Stimulated activated CD4-positive, alpha-beta T cell treated with anti-CD3 and anti-CD28 coated beads, Interleukin-15, amount 100 ng/mL, for 24 hours (primary cell): ENCODE measurements at regions not wholly inside any gene's neighbourhood (a gene's known extent, or its start where the extent isn't known, plus 50 kb on each side); places are given as distances from the start of the nearest gene placed in this dataset.

Experiments
- DNase-seq: peaks from one replicate; pipeline ENCODE4 v3.0.0-alpha.2; 2020

DNA sequence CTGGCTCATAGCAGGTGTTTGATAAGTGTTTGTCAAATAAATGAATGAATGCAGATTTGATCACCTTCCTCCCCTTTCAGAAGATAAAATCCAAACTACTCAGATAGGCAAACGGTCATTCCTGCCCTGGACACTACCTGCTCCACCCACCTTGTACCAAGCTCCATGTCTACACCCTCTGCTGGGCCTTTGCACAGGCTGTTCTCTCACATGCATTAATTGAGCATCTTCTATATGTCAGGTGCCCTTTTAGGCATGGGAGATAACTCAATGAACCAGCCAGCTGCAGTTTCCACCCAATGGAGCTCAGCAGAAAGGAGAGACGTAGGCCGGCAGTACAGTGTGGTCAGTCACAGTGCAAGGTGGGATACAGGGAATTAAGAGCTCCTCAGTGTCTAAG lies 102.3 kb upstream of the CPEB4 start:
- no peak for DNase-seq

DNA sequence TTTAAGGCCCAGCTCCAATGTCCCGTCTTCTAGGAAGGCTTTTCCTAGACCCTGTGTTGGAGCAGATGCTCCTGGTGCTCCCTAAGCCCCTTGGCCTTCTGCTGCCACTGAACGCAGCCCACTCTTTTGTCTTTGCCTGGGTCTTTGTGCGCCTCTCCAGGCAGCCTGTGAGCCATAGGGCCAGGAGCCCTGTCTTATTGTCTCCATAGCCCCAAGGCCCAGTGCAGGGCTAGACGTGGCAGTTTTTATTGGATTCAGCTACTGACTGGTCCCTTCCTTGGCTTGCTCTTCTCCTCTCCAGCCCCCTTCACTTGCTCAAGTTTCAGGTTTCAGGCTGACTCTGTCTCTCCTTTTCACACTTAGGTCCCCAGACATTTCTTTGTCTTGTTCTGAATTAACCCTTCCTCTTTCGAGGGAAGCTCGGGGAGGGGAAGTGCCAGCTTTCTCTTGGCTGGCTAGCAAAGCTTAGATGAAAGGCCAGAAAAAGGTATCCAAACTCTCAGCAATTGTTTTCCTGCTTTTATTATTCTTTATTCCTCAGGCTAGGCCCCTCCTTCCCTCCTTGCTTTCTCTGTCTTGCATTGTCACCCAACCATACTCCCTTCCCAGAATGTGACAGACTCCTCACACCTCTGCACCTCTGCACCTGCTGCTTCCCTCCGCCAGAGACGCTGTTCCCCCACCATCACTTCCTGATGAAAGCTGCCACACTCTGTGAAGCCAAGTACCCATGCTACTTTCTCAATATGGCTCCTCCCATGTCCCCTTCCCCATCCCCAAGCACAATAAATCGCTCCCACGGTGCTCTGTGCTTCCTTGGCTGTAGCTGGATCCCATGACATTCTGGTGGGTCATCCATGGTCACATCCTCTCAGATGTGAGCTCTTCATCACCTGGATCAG lies 101.6 kb upstream of the CPEB4 start:
- no peak for DNase-seq

DNA sequence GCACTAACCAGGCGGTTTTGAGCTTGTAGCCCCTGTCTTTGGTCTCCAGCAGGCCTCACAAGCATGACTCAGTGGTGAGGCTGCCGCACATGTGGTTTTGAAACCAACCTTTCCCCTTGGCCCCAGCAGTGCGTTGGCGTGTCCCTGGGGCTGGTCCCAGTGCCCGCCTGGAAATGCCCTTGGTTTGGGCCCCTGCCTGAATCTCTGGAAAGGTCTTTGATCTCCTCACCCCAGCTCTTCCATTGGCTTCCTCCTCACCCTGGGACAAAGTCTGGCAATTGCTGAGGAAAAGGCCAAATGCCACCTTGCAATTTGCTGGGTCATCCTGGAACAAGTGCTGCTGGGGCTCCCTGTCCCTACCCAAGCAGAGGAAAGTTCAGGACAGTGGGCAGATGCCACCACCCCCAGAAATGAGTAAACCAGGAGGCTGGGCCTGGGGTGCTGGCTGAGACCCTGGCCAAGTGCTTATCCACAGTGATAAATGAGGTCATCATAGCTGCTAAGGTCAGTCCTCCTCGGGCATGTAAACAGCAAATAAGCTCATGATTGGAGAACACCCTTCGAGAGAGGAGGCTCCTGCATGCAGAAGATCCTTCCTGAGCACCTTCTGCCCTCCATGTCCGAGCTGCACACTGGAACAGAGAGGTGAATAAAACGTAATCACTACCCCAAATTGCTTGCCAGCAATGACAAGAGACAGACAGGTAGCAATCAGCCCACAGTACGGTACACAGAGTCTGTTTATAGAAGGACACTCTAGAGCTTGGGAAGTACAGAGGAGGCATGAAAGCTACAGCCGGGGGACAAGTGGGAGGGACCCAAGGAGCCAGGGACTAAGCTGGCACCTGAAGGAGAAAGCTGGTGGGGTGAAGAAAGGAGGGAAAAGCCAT lies 98.9 kb upstream of the CPEB4 start:
- DNase-seq, result peak; percentile 40

DNA sequence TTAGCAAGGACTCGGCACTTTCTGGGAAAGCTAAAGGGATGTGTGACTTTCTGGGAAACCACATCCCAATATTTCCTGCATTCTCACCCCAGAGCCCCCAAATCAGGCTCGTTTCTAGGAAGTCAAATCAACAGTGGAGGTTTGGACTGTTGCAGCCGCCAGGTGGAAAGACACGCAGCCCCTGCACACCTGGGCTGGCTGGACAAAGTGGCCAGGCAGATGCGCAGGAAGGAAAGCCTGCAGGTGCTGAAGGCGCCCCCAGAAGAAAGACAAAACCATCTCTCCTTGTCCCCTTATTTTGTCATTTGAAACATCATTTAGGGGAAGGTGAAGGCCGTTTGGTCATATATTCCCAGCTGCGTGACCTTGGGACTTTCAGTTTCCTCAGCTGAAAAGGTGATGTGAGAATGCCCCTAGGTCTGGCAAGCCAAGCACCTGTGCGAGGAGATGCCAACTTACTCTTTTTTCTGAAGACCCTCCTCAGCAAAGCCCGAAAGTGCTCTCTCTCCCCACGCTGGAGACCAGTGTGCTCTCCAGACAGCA lies 97.9 kb upstream of the CPEB4 start:
- no peak for DNase-seq

DNA sequence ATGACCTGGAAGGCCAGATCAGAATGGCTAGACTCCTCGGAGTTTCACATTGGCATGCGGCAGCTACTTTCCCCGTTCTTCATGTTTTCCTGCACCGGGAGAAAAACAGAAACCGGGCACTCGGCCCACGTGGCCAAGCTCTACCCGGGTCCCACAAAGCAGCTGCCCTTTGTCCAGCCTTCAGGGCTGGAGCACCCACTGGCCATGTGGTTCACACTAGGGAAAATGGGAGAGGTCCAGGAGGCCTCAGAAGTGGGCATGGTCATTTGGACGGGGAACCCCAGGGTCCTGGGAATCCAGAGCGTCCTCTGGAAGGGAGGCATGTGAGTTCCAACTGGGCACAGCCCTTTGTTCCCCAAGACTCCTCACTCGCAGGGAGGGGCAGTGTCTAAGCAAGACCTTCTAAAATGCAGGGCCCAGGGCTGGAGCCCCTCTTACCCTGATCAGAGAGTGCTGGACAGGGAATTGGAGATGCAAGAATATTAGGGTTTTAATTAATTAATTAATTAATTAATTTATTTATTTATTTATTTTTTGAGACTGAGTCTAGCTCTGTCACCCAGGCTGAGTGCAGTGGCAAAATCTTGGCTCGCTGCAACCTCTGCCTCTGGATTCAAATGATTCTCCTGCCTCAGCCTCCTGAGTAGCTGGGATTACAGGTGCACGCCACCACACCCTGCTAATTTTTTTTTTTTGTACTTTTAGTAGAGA lies 97.2 kb upstream of the CPEB4 start:
- no peak for DNase-seq

DNA sequence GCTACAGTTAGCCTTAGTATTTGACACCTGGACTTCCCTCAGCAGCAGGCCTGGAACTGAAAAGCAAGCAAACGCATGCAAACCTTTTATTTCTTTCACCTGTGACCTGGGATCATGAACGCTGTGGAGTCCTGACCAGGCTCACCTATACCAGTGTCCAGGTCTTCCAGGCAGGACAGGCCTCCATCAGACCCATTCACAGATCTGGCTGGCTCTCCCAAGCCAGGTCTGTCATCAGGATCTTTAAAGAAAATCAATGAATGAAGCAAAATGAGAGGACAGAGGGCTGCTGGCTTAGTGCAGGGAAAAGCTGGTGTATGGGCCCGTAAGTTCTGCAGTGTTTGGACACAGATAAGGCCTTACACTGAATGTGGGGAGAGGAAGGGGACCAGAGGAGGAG lies 96.3 kb upstream of the CPEB4 start:
- no peak for DNase-seq

DNA sequence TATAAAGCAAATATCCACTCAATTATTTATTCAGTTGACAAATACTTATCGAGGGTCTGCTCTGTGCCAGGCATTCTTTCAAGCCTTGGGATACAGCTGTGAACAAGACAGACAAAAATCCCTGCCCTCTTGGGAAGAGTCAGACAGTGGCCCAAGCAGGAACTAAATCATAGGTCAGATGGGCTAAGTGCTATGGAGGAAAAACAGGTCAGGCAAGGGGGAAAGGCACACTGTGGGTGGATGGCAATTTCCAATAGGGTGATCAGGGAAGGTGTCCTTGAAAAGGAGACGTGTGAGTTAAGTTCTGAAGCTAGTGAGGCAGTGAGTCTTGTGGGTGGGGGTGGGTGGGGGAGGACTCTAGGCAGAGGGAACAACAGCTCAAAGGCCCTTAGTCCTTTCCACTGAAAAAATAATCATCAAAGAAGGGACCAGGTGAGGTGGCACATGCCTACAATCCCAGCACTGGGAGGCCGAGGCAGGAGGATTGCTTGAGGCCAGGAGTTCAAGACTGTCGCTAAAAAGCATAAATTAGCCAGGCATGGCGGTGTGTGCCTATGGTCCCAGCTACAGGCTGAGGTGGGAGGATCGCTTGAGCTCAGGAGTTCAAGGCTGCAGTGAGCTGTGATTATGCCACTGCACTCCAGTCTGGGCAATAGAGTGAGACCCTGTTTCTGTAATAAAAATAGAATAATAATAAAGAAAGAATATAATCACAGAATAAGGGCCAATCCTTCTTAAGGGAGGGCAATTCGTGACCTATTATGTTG lies 95.2 kb upstream of the CPEB4 start:
- DNase-seq, result no peak

DNA sequence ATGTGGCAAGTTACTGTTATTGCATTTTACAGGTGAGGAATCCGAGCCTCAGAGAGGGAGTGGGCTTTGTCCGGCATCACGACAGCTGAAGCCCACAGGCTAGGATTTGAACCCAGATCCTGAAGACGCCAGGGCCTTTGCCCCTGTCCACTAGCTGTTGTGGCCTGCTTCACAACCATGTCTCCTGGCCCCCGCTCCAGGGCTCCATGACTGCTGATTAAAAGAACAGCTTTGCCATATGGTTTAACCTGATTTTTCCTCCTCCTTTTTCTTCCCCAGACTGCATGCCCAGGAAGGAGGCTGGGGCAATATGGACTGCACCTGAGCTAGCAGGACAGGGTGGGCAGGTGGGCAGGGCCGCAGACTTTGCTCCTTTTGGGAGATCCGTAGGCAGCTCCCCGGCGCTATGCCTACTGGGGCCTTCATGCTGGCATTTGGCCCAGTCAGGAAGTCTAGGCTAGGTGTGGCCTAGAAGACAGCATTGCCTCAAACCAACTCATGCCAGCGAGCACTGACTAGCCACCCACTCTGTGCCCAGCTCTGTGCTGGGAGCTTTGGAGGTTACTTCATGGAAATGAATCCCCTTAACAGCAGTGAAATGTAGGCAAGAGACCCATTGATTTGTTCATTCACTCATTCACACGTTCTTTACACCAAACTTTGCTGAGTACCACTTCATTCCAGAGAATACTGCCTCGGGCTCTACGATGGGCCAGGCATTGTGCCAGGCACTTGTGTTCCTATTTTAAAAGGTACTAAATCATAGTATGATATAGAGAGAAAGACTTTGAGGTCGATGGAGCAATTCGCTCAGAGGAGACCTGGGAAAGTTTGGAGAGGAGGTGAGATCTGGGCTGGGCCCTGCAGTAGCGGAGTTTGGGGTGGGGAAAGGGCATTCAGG lies 94.3 kb upstream of the CPEB4 start:
- no peak for DNase-seq

DNA sequence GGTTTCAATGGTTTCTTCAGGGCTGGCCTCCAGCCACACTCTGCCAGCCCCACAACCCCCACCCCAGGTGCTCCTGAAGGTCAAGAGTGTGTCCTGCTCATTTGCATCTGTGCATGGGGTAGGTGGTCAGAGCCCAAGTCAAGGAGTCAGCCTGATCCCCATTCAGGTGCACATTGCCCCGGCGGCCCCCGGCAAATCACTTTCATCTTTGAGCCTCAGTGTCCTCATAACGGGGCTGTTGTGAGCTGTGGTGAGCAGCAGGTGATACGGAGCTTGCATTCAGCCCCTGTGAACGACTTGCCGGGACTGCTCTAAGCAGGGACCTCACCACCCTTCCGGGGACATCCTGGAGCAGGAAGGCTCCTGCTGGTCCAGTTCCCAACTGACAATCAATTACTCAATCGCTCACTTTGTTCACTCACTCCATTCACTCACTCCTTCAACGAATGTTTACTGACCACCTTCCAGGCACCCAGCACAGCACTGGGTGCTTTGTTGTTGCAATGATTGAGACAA lies 93.2 kb upstream of the CPEB4 start:
- DNase-seq, result no peak

DNA sequence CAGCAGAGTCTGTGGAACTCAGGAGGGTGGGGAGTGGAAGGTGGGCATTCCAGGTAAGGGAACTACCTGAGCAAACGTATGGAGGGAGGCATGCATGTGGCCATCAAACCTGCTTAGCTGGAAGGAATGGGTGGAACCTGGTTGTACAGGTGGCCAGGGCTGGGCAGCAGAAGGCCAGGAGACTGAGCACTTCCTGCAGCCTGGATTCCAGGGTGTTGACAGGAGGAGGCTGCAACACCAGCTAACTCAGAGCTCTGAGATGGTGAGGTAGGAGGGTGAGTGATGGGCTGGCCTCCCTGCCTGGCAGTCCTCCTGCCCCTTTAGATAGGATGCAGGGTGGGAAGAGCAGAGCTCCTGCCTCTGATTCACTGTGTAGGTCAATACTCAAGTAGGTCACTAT lies 92.5 kb upstream of the CPEB4 start:
- no peak for DNase-seq

DNA sequence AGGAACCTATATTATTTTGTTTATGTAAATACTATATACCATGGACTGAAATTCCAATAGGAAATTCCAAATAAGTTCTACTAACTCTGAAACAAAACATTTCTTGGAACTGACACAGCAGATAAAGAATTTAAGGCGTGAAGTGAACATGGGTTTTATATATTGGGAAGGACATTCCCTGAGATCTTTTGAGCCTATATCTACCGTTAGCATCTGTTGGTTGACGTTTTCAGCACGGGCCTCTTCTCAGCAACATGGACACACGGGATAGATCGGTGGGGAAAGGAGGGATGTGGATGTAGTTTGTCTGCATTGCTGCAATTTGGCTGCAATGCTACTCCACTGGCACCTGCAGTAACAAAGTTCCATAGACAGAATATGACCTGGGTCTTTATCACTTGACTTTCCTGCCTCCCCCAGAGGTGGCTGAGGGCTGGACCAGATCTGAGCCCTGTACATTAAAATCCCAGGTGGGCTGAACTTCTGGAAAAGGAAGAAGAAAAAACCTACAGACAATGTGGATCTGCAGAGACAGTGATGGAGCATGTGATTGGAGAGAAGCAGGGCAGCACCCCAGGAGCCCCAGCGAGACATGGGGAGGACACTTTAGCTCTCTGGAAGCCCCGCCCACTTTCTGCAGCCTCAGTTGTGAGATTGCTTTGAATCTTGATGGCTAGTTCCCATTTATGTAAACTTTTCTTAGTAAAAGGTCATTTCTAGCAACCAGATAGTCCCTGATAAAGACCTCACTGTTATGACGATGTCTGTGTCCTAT lies 91.2 kb upstream of the CPEB4 start:
- DNase-seq, result no peak

DNA sequence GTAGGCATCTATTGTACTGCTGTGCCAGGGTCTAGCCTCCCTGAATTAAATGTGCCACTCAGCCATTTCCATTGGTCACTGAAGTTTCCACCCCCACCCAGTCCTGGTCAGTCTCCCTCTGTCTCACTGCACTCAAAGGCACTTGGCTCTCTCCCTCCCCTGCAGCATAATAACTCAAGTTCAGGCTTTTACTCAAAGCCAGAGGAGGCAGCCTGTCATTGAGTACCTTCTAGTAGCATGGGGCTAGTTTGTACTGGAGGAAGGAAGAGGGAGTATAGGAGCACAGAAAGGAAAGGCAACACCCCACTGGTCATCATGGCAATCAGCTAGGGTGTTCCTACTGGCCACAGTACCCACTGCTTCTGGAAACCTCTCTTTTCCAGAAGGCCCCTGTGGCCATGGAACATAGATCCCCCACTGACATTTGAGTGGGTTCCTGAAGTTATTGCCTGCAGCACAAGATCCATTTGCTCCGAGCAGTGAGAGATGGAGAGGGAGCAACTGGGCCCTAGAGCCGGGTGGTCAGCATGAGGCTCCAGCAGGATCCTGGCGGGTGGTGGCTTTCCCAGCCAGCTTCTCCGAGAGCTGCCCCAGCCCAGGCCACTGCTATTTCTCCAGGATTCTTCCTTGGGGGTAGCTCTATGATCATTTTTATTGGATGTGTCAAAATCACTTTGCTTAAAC lies 89.9 kb upstream of the CPEB4 start:
- DNase-seq, result no peak

DNA sequence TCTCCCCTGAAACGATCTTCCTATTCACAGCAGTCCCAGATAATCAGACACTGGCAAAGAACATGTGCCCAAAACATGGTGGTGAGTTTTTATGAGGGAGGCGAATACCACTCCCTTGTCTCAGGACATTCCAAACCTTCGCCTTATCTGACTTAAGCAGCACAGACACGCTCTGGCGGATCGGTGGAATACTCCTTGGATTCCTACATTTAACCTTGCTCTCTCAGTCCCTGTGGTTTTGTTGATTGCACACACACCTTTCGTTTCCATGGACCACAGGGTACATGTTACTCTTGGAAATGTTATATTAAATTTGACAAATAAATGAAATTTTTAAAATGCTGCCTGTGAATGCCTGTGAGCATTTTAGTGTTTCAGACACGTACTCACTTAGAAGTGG lies 87.8 kb upstream of the CPEB4 start:
- DNase-seq, result no peak

DNA sequence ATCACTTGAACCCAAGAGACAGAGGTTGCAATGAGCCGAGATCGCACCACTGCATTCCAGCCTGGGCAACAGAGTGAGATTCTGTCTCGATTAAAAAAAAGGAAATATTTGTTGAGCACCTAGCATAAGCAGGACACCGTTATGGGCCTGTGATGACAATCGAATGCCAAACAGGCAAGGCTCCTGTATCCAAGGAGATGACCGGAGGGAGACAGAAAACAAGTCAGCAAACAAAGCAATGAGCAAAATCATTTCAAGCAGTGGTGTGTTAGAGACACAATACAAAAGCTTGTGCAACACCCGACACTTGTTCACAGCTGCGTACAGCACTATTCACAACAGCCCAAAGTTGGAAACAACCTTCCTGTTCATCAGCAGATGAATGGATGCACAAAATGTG lies 87.1 kb upstream of the CPEB4 start:
- no peak for DNase-seq

DNA sequence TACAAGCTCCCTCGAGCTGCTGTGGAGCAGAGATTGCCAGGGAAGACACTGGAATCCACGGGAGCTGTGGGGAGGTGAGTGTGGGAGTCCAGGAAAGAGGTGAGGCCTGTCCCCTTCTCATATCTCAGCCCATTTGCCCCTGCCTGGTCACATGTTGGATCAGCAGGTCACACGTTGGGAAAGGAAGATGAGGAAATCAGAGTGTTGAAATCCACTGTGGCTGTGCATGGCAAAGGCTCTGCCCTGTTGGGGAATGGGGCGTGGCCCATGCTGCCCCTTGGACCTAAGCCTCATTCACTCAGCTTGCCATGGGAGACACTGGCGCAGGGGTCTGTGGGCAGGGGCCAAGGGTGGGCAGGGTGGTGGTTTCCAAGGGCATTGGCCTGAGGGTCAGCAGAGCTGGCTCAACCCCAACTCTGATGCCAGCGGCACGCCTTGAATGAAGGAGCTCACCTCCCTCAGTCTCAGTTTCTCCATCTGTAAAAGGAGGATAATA lies 85.4 kb upstream of the CPEB4 start:
- no peak for DNase-seq

DNA sequence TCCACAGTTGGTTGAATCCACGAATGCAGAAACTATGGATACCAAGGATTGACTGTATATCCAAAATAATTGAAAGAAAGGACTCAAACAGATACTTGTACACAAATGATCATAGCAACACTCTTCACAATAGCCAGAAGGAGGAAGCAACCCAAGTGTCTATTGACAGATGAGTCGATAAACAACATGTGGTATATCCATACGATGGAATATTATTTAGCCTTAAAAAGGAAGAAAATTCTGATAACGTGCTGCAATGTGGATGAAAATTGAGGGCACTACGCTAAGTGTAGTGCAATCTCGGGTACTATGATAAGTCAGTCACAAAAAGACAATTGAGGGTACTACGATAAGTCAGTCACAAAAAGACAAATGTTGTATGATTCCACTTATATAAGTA lies 83.6 kb upstream of the CPEB4 start:
- no peak for DNase-seq

DNA sequence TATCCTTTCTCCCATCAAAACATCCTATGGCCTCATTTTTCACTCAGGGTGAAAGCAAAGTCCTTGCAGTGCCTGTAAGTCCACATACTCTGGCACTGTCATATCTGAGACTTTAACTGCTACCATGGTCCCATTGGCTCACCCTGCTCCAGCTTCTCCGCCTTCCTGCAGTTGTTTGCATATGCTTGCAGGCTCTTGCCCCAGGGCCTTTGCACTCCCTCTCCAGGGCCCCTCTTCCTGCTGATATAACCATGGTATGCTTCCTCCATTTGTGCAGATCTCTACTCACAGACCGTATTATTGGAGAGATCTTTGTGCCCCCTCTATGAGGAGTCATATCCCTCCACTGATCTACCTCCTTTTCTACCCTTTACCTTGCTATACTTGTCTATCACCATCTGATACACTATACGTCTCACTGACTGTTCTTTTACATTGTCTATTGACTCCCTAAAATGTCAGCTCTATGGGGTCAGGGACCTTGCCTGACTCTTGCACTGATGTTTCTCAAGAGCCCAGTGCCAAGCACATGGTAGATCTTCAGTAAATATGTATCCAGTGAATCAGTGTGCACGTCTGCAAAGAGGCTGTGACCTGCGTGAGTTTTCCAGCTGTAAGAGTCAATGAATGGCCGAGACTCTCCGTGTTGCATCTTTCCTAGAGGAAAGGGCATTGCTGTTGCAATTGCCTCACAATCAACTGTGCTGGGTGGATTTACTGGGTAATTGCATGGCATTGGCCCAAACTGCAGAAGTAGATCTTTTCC lies 81.7 kb upstream of the CPEB4 start:
- DNase-seq, result no peak

DNA sequence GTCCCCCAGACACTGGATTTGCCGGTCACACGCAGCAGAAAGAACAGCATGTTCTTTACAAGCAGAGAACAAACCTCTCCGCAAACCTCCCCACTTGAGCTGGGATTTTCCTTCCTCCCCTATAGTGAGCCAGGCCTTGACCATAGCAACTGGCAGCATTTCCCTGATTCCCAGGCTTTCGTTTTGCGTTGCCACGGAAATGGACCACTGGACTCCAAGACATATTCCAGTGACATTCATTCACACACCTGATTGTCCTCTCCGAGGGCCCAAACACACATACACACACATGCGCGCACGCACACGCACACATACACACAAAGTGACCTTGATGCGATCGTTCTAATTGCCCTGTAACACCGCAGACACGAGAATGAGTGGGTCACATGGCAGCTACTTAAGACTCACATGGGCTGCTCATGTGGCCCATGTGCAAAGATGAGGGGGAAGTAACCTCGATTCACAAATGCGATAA lies 80.9 kb upstream of the CPEB4 start:
- DNase-seq, result no peak
